ENCODE measurements at regions not wholly inside any gene's neighbourhood (a gene's known extent, or its start where the extent isn't known, plus 50 kb on each side); places are given as distances from the start of the nearest gene placed in this dataset.

- TF ChIP-seq CTCF (IDR thresholded peaks at IDR 0.05) = no peak
- Histone ChIP-seq H3K27me3 (peaks cover 45% of the 10 kb centered on the region), H3K27ac (no peak overlapping the region)
These were observed 79.7 kb upstream of the RASGRF1 start for GRCh38 chr15:79170256-79170664.

GRCh38 chr15:79169526-79170133 is 79.0 kb upstream of the RASGRF1 start:
- Histone ChIP-seq H3K36me3 (no peaks in the 10 kb centered on the region), H3K27me3 (peaks cover 45% of the 10 kb centered on the region), H3K4me1 (ENCODE audit: control insufficient read depth in 1 of 2, insufficient read depth in 1 of 2, low read depth in 1 of 2, low read length in 1 of 2) (no peaks in the 10 kb centered on the region), H3K9me3 (no peaks in the 10 kb centered on the region), H3K4me3 (ENCODE audit: low read depth in 1 of 2, low read length in 1 of 2) (no peak overlapping the region), H3K27ac (no peak overlapping the region)
- TF ChIP-seq CTCF (IDR thresholded peaks at IDR 0.05) = no peak

More at GRCh38 chr15:79170256-79170664, 79.7 kb upstream of the RASGRF1 start:
- Histone ChIP-seq H3K36me3 (no peaks in the 10 kb centered on the region), H3K4me1 (ENCODE audit: control insufficient read depth in 1 of 2, insufficient read depth in 1 of 2, low read depth in 1 of 2, low read length in 1 of 2) (no peaks in the 10 kb centered on the region), H3K9me3 (no peaks in the 10 kb centered on the region), H3K4me3 (ENCODE audit: low read depth in 1 of 2, low read length in 1 of 2) (no peak overlapping the region)

- no peak overlapping the region for H3K4me3 ChIP-seq (ENCODE audit: low read depth in 1 of 2, low read length in 1 of 2)
- no peaks in the 10 kb centered on the region for H3K4me1 ChIP-seq (ENCODE audit: control insufficient read depth in 1 of 2, insufficient read depth in 1 of 2, low read depth in 1 of 2, low read length in 1 of 2)
- no peak overlapping the region for H3K27ac ChIP-seq
- H3K36me3 ChIP-seq = no peaks in the 10 kb centered on the region
- no peaks in the 10 kb centered on the region for H3K9me3 ChIP-seq
- no peak for TF ChIP-seq CTCF (IDR thresholded peaks at IDR 0.05)
- peaks cover 45% of the 10 kb centered on the region for H3K27me3 ChIP-seq
These were observed 78.4 kb upstream of the RASGRF1 start for GRCh38 chr15:79168922-79169456.

- H3K27ac ChIP-seq = no peak overlapping the region
- no peaks in the 10 kb centered on the region for H3K4me1 ChIP-seq (ENCODE audit: control insufficient read depth in 1 of 2, insufficient read depth in 1 of 2, low read depth in 1 of 2, low read length in 1 of 2)
- no peaks in the 10 kb centered on the region for H3K36me3 ChIP-seq
- peaks cover 45% of the 10 kb centered on the region for H3K27me3 ChIP-seq
- no peak overlapping the region for H3K4me3 ChIP-seq (ENCODE audit: low read depth in 1 of 2, low read length in 1 of 2)
- H3K9me3 ChIP-seq = no peaks in the 10 kb centered on the region
- no peak for TF ChIP-seq CTCF (IDR thresholded peaks at IDR 0.05)
These were observed 77.2 kb upstream of the RASGRF1 start for GRCh38 chr15:79167776-79168175.

- no peak overlapping the region for H3K27ac ChIP-seq
- H3K27me3 ChIP-seq = peaks cover 39% of the 10 kb centered on the region
- TF ChIP-seq CTCF (IDR thresholded peaks at IDR 0.05) = no peak
- H3K36me3 ChIP-seq = no peaks in the 10 kb centered on the region
- no peaks in the 10 kb centered on the region for H3K4me1 ChIP-seq (ENCODE audit: control insufficient read depth in 1 of 2, insufficient read depth in 1 of 2, low read depth in 1 of 2, low read length in 1 of 2)
- no peaks in the 10 kb centered on the region for H3K9me3 ChIP-seq
- no peak overlapping the region for H3K4me3 ChIP-seq (ENCODE audit: low read depth in 1 of 2, low read length in 1 of 2)
These were observed 75.9 kb upstream of the RASGRF1 start for GRCh38 chr15:79166311-79166955.
